SK-N-SH treated with all-trans-retinoic acid at 6 μM for 48 hours (cell line): ENCODE measurements at regions not wholly inside any gene's neighbourhood (a gene's known extent, or its start where the extent isn't known, plus 50 kb on each side); places are given as distances from the start of the nearest gene placed in this dataset.
A peak's percentile ranks its signal among the peaks of the same experiment; 100 is the strongest.

Experiments used
- ATAC-seq: fragments of 200-7000 bp; cut with Tn5 transposase; 3 replicates; pipeline ENCODE4 v1.9.1; 2020; ENCODE audit warnings: mild to moderate bottlenecking, moderate library complexity
- ARNTL ChIP-seq: fragments of 450-650 bp; formaldehyde crosslinking; IDR thresholded peaks from 2 replicates; pipeline ENCODE4 v1.5.0; 2020; ENCODE audit warnings: low read depth, mild to moderate bottlenecking, moderate library complexity, borderline replicate concordance
- CSDC2 ChIP-seq: fragments of 250-450 bp; sonication (Bioruptor Pico); IDR thresholded peaks from 2 replicates; pipeline ENCODE4 v1.5.0; 2020; ENCODE audit warnings: mild to moderate bottlenecking, moderate library complexity
- ISL1 ChIP-seq: fragments of 250-450 bp; sonication (Bioruptor Pico); IDR thresholded peaks from 2 replicates; pipeline ENCODE4 v2.1.2; 2022; ENCODE audit warnings: mild to moderate bottlenecking, moderate library complexity
- OSR1 ChIP-seq: fragments of 250-450 bp; sonication (Bioruptor Pico); IDR thresholded peaks from 2 replicates; pipeline ENCODE4 v1.8.0; 2022; ENCODE audit warnings: moderate library complexity, mild to moderate bottlenecking, inconsistent platforms
- RARB ChIP-seq: fragments of 250-450 bp; sonication (Bioruptor Pico); IDR thresholded peaks from 2 replicates; pipeline ENCODE4 v1.8.0; 2021; ENCODE audit warnings: mild to moderate bottlenecking, moderate library complexity
- TOX ChIP-seq: fragments of 250-450 bp; sonication (Bioruptor Pico); IDR thresholded peaks from 2 replicates; pipeline ENCODE4 v1.8.0; 2021; ENCODE audit warnings: mild to moderate bottlenecking, moderate library complexity, borderline replicate concordance
- ZFP30 ChIP-seq: fragments of 450-650 bp; formaldehyde crosslinking; IDR thresholded peaks from 2 replicates; pipeline ENCODE4 v1.5.0; 2022; ENCODE audit warnings: mild to moderate bottlenecking, moderate library complexity
- ZNF565 ChIP-seq: fragments of 450-650 bp; formaldehyde crosslinking; conservative IDR thresholded peaks from 2 replicates; pipeline ENCODE4 v1.5.0; 2020; ENCODE audit warnings: low read depth, mild to moderate bottlenecking, moderate library complexity
- ZNF70 ChIP-seq: fragments of 450-650 bp; formaldehyde crosslinking; IDR thresholded peaks from 2 replicates; pipeline ENCODE4 v1.5.0; 2020; ENCODE audit warnings: mild to moderate bottlenecking, moderate library complexity
- ZNF8 ChIP-seq: fragments of 450-650 bp; formaldehyde crosslinking; IDR thresholded peaks from 2 replicates; pipeline ENCODE4 v1.5.0; 2020; ENCODE audit warnings: mild to moderate bottlenecking, moderate library complexity
- TF ChIP-seq, protein P1 (sequence below): fragments of 250-450 bp; sonication (Bioruptor Pico); IDR thresholded peaks from 2 replicates; pipeline ENCODE4 v1.5.1; 2021; ENCODE audit warnings: mild to moderate bottlenecking, moderate library complexity
- TF ChIP-seq, protein P2 (sequence below): fragments of 250-450 bp; sonication (Bioruptor Pico); IDR thresholded peaks from 2 replicates; pipeline ENCODE4 v1.8.0; 2021; ENCODE audit warnings: low read depth, mild to moderate bottlenecking, moderate library complexity, borderline replicate concordance
- TF ChIP-seq, protein P3 (sequence below): fragments of 250-450 bp; sonication (Bioruptor Pico); IDR thresholded peaks from 2 replicates; pipeline ENCODE4 v1.5.1; 2020; ENCODE audit warnings: low read depth, mild to moderate bottlenecking, moderate library complexity
- TF ChIP-seq, protein P4 (sequence below): fragments of 250-450 bp; sonication (Bioruptor Pico); IDR thresholded peaks from 2 replicates; pipeline ENCODE4 v1.8.0; 2020; ENCODE audit warnings: mild to moderate bottlenecking, moderate library complexity, borderline replicate concordance
- TF ChIP-seq, protein P5 (sequence below): fragments of 250-450 bp; sonication (Bioruptor Pico); IDR thresholded peaks from 2 replicates; pipeline ENCODE4 v1.5.0; 2020; ENCODE audit warnings: mild to moderate bottlenecking, moderate library complexity

DNA sequence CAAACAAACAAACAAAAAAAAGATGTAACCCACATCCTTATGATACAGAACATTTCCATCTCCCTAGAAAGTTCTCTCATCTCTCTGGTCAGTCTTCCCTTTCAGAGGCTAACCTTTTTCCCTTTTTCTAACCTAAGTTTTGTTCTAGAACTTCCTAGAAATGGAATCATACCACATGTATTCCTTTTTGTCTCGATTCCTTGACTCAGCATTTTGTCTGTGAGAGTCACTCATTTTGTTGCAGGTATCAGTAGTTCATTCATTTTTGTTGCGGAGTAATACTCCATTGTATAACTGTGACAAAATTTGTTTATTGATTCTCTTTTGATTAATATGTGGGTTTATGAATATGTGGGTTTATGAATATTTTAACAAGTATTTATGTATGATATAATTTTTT lies 400.0 kb upstream of the PDE4D start:
- TF ChIP-seq ZNF565 (CRISPR knock-in tag) (no peak), OSR1 (no peak)
- TF ChIP-seq, protein P1, sequence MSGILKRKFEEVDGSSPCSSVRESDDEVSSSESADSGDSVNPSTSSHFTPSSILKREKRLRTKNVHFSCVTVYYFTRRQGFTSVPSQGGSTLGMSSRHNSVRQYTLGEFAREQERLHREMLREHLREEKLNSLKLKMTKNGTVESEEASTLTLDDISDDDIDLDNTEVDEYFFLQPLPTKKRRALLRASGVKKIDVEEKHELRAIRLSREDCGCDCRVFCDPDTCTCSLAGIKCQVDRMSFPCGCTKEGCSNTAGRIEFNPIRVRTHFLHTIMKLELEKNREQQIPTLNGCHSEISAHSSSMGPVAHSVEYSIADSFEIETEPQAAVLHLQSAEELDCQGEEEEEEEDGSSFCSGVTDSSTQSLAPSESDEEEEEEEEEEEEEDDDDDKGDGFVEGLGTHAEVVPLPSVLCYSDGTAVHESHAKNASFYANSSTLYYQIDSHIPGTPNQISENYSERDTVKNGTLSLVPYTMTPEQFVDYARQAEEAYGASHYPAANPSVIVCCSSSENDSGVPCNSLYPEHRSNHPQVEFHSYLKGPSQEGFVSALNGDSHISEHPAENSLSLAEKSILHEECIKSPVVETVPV (CRISPR knock-in tag), result no peak
- TF ChIP-seq, protein P2, sequence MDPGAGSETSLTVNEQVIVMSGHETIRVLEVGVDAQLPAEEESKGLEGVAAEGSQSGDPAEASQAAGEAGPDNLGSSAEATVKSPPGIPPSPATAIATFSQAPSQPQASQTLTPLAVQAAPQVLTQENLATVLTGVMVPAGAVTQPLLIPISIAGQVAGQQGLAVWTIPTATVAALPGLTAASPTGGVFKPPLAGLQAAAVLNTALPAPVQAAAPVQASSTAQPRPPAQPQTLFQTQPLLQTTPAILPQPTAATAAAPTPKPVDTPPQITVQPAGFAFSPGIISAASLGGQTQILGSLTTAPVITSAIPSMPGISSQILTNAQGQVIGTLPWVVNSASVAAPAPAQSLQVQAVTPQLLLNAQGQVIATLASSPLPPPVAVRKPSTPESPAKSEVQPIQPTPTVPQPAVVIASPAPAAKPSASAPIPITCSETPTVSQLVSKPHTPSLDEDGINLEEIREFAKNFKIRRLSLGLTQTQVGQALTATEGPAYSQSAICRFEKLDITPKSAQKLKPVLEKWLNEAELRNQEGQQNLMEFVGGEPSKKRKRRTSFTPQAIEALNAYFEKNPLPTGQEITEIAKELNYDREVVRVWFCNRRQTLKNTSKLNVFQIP, result no peak

DNA sequence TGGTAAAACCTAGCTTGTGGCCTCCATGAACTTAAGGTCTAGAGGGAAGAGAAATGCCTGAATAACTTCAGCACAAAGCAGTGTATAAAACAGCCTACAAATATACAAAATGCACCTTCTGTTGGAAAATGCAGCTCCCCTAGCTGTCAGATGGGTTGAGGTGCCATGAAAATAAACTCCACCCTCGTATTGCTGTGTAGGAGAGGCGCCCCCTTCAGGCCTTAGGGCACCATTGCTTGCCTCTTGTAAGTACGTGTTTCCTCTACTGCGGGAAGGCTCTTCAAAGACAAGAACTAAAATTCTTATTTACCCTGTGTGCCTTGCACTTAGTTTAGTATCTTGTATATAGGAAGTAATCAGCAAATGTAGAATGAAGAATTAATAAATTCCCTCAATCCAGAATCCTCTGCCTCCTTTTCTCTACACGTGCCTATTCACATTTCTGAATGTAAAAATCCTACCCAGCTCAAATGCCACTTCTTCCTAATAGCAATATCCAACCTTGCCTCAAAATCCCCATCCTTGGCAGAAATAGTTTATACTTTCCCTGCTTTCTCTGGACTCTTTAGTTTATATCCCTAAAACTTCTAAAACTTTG lies 393.7 kb upstream of the PDE4D start:
- TF ChIP-seq, protein P1 (CRISPR knock-in tag), result no peak
- ATAC-seq, result peak; percentile 80

More for the DNA sequence above, 400.0 kb upstream of the PDE4D start:
- ATAC-seq, result no peak

DNA sequence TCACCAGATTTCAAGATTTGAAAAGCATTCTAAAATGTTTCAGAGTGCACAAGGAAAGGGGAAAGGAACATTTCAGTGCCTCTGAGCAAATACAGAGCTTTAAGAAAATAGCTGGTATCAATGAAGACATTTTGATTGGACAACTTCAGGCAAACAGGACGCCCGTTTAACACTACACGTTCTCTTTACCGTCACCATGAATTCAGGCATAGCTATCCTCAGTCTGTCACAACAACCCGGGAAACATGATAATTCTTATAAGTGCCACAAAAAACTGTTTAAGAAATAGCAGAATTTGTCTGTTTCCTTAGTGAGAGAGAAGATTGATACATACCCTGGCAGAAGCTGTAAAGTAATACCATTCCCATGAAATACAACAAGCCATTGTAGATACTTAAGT lies 392.4 kb upstream of the PDE4D start:
- ATAC-seq, result no peak
- TF ChIP-seq ZFP30 (CRISPR knock-in tag), result no peak
- no peak for TF ChIP-seq ZNF8
- TF ChIP-seq, protein P1 (CRISPR knock-in tag), result no peak
- TF ChIP-seq, protein P3, sequence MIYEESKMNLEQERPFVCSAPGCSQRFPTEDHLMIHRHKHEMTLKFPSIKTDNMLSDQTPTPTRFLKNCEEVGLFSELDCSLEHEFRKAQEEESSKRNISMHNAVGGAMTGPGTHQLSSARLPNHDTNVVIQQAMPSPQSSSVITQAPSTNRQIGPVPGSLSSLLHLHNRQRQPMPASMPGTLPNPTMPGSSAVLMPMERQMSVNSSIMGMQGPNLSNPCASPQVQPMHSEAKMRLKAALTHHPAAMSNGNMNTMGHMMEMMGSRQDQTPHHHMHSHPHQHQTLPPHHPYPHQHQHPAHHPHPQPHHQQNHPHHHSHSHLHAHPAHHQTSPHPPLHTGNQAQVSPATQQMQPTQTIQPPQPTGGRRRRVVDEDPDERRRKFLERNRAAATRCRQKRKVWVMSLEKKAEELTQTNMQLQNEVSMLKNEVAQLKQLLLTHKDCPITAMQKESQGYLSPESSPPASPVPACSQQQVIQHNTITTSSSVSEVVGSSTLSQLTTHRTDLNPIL (CRISPR knock-in tag), result no peak
- TF ChIP-seq, protein P4, sequence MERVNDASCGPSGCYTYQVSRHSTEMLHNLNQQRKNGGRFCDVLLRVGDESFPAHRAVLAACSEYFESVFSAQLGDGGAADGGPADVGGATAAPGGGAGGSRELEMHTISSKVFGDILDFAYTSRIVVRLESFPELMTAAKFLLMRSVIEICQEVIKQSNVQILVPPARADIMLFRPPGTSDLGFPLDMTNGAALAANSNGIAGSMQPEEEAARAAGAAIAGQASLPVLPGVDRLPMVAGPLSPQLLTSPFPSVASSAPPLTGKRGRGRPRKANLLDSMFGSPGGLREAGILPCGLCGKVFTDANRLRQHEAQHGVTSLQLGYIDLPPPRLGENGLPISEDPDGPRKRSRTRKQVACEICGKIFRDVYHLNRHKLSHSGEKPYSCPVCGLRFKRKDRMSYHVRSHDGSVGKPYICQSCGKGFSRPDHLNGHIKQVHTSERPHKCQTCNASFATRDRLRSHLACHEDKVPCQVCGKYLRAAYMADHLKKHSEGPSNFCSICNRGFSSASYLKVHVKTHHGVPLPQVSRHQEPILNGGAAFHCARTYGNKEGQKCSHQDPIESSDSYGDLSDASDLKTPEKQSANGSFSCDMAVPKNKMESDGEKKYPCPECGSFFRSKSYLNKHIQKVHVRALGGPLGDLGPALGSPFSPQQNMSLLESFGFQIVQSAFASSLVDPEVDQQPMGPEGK, result no peak
- TF ChIP-seq RARB (CRISPR knock-in tag), result no peak
- TF ChIP-seq OSR1, result no peak
- TF ChIP-seq ZNF70 (CRISPR knock-in tag), result no peak
- TF ChIP-seq ISL1 (CRISPR knock-in tag), result no peak
- no peak for TF ChIP-seq CSDC2 (CRISPR knock-in tag)
- TF ChIP-seq, protein P5, sequence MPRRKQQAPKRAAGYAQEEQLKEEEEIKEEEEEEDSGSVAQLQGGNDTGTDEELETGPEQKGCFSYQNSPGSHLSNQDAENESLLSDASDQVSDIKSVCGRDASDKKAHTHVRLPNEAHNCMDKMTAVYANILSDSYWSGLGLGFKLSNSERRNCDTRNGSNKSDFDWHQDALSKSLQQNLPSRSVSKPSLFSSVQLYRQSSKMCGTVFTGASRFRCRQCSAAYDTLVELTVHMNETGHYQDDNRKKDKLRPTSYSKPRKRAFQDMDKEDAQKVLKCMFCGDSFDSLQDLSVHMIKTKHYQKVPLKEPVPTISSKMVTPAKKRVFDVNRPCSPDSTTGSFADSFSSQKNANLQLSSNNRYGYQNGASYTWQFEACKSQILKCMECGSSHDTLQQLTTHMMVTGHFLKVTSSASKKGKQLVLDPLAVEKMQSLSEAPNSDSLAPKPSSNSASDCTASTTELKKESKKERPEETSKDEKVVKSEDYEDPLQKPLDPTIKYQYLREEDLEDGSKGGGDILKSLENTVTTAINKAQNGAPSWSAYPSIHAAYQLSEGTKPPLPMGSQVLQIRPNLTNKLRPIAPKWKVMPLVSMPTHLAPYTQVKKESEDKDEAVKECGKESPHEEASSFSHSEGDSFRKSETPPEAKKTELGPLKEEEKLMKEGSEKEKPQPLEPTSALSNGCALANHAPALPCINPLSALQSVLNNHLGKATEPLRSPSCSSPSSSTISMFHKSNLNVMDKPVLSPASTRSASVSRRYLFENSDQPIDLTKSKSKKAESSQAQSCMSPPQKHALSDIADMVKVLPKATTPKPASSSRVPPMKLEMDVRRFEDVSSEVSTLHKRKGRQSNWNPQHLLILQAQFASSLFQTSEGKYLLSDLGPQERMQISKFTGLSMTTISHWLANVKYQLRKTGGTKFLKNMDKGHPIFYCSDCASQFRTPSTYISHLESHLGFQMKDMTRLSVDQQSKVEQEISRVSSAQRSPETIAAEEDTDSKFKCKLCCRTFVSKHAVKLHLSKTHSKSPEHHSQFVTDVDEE (CRISPR knock-in tag), result no peak
- no peak for TF ChIP-seq ARNTL (CRISPR knock-in tag)
- TF ChIP-seq TOX (CRISPR knock-in tag), result no peak
